Stimulated activated CD8-positive, alpha-beta memory T cell treated with anti-CD3 and anti-CD28 coated beads, Interleukin-4, amount 100 ng/mL, for 1 hour (primary cell): ENCODE measurements at regions not wholly inside any gene's neighbourhood (a gene's known extent, or its start where the extent isn't known, plus 50 kb on each side); places are given as distances from the start of the nearest gene placed in this dataset.
"Not testable (repeated sequence)": the region's sequence is repeated elsewhere in the genome, so short reads cannot be mapped to it uniquely, and the experiment has no call there.

Source experiments
- DNase-seq, 2 donors: peaks; one replicate each; pipeline ENCODE4 v3.0.0-alpha.2; 2020; ENCODE audit warnings: low read depth in 2 of 2, low spot score in 1 of 2

GRCh38 chr22:48919187-48919590 lies 908.5 kb downstream of the BRD1 start:
- no peak for DNase-seq

- DNase-seq, result no peak
Measured at GRCh38 chr22:48918585-48919186, 909.0 kb downstream of the BRD1 start.

GRCh38 chr22:48912356-48913066 lies 915.2 kb downstream of the BRD1 start:
- not testable (repeated sequence) for DNase-seq

- DNase-seq, result not testable (repeated sequence)
Measured at GRCh38 chr22:48911647-48912046, 916.0 kb downstream of the BRD1 start.

GRCh38 chr22:48911067-48911466 lies 916.6 kb downstream of the BRD1 start:
- not testable (repeated sequence) for DNase-seq

GRCh38 chr22:48908547-48908946 lies 919.1 kb downstream of the BRD1 start:
- DNase-seq, result no peak

- DNase-seq, result no peak
Measured at GRCh38 chr22:48907591-48907990, 920.1 kb downstream of the BRD1 start.

- no peak for DNase-seq
Measured at GRCh38 chr22:48906216-48906835, 921.3 kb downstream of the BRD1 start.

GRCh38 chr22:48905206-48905975 lies 922.3 kb downstream of the BRD1 start:
- DNase-seq, result no peak

GRCh38 chr22:48902983-48903650 lies 924.6 kb downstream of the BRD1 start:
- no peak for DNase-seq

- no peak for DNase-seq
Measured at GRCh38 chr22:48902001-48902869, 925.4 kb downstream of the BRD1 start.

GRCh38 chr22:48901324-48901723 lies 926.3 kb downstream of the BRD1 start:
- no peak for DNase-seq

GRCh38 chr22:48900626-48901025 lies 927.0 kb downstream of the BRD1 start:
- DNase-seq, result no peak

- DNase-seq, result no peak
Measured at GRCh38 chr22:48900327-48900597, 927.4 kb downstream of the BRD1 start.

GRCh38 chr22:48899523-48900326 lies 927.9 kb downstream of the BRD1 start:
- no peak for DNase-seq

GRCh38 chr22:48898524-48899250 lies 929.0 kb downstream of the BRD1 start:
- no peak for DNase-seq

GRCh38 chr22:48897645-48898370 lies 929.9 kb downstream of the BRD1 start:
- DNase-seq, result no peak
